Psoas muscle (tissue), 7 donors: ENCODE measurements at regions not wholly inside any gene's neighbourhood (a gene's known extent, or its start where the extent isn't known, plus 50 kb on each side); places are given as distances from the start of the nearest gene placed in this dataset.

Source experiments
- ATAC-seq, 4 donors: fragments of 200-7000 bp; cut with Tn5 transposase; one replicate each; pipeline ENCODE4 v1.9.1; 2020; ENCODE audit warnings: moderate library complexity in 3 of 4, mild to moderate bottlenecking in 2 of 4
- DNase-seq, 2 donors: peaks; one replicate each; pipeline ENCODE4 v3.0.0-alpha.2; 2020
- H3K27ac ChIP-seq: fragments of 200-600 bp; one replicate; pipeline ENCODE4 v1.8.0; 2022
- H3K27me3 ChIP-seq, 3 donors: fragments of 200-600 bp in 1 of 3; one replicate each; pipeline versions ENCODE4 v1.6.1 to v1.8.0; 2013 to 2022; ENCODE audit warnings: low read length in 2 of 3, mild to moderate bottlenecking in 2 of 3, moderate library complexity in 1 of 3; ENCODE audit not compliant: insufficient read depth in 3 of 3
- H3K36me3 ChIP-seq, 2 donors: fragments of 200-600 bp in 1 of 2; one replicate each; pipeline versions ENCODE4 v1.6.1 to v1.8.0; 2013 to 2022; ENCODE audit warnings: low read depth in 1 of 2, mild to moderate bottlenecking in 1 of 2, moderate library complexity in 1 of 2; ENCODE audit not compliant: insufficient read depth in 1 of 2
- H3K4me1 ChIP-seq: fragments of 200-600 bp; one replicate; pipeline ENCODE4 v1.8.0; 2022
- H3K4me3 ChIP-seq: fragments of 200-600 bp; one replicate; pipeline ENCODE4 v1.8.0; 2022; ENCODE audit warnings: mild to moderate bottlenecking
- H3K9me3 ChIP-seq: fragments of 200-600 bp; one replicate; pipeline ENCODE4 v1.8.0; 2022
- WGBS, 3 donors: extraction: QIAGEN DNeasy Blood & Tissue Kit; methylation state at CpG; one replicate each; pipeline versions ENCODE4 v1.1.6 to v1.1.7; 2013; 5-methylcytosine and 5-hydroxymethylcytosine counted together
- intact Hi-C, 2 donors: fragments of 100-400 bp; cut with DNase I; formaldehyde crosslinking; loops; one replicate each; pipeline versions ENCODE4 v1.11.0 to v1.14.2; 2022
- TF ChIP-seq, protein P1 (sequence below): fragments of 200-600 bp; IDR thresholded peaks from one replicate; pipeline ENCODE4 v1.8.0; 2022; ENCODE audit warnings: antibody characterized with exemption
- donor health status: healthy with polysubstance abuse.
- donor health status: DM: no; HTN: no; CAD: no; lungs with moderate emphysema.
- donor health status: Bipolar disorder and iron deficiency.
- donor health status: healthy.
- donor health status: DM: yes; HTN: yes; CAD: no.
- donor health status: DM: no; HTN: no; CAD: no.
- donor health status: DM: yes; HTN: yes; CAD: no.

- Histone ChIP-seq H3K9me3 (no peaks in the 10 kb centered on the region), H3K27ac (no peak overlapping the region), H3K4me1 (no peaks in the 10 kb centered on the region), H3K36me3 (no peaks in the 10 kb centered on the region), H3K4me3 (no peak overlapping the region), H3K27me3 (no peaks in the 10 kb centered on the region)
- intact Hi-C loops, result no loop called here
- 71 to 77% (median 74%) methylated on average over 5 of the region's 5 CpGs for WGBS, 3 donors
- DNase-seq, result no peak
- TF ChIP-seq, protein P1, sequence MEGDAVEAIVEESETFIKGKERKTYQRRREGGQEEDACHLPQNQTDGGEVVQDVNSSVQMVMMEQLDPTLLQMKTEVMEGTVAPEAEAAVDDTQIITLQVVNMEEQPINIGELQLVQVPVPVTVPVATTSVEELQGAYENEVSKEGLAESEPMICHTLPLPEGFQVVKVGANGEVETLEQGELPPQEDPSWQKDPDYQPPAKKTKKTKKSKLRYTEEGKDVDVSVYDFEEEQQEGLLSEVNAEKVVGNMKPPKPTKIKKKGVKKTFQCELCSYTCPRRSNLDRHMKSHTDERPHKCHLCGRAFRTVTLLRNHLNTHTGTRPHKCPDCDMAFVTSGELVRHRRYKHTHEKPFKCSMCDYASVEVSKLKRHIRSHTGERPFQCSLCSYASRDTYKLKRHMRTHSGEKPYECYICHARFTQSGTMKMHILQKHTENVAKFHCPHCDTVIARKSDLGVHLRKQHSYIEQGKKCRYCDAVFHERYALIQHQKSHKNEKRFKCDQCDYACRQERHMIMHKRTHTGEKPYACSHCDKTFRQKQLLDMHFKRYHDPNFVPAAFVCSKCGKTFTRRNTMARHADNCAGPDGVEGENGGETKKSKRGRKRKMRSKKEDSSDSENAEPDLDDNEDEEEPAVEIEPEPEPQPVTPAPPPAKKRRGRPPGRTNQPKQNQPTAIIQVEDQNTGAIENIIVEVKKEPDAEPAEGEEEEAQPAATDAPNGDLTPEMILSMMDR, result no peak
- ATAC-seq, result no peak
These were observed 645.8 kb downstream of the C6orf118 start for GRCh38 chr6:164663634-164664033.

DNA sequence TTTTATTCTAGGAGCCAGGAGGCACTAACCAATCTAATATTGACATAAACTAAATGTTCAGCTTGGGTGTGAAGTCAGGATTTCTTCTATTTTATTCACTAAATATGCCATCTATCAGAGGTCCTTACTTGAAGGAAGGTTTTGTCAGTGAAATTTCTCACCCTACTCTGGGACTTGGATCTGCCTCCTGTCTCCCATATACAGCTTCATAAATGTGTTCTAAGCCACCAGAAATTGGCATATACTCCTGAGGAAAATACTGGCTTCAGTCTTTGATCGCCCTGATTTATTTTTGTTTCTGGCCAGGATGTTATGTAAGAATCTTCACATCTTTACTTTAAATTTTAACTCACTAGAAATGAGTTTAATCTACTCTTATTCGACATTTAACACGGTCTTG lies 647.7 kb downstream of the C6orf118 start:
- intact Hi-C loops, result no loop called here
- TF ChIP-seq, protein P1, result no peak
- H3K4me1 ChIP-seq, result no peaks in the 10 kb centered on the region
- H3K36me3 ChIP-seq, result no peaks in the 10 kb centered on the region
- DNase-seq, result no peak
- H3K27ac ChIP-seq, result no peak overlapping the region
- no peaks in the 10 kb centered on the region for H3K27me3 ChIP-seq
- no peak for ATAC-seq
- H3K4me3 ChIP-seq, result no peak overlapping the region
- WGBS, 3 donors, result 88 to 93% (median 90%) methylated on average over 3 of the region's 3 CpGs
- H3K9me3 ChIP-seq, result no peaks in the 10 kb centered on the region

DNA sequence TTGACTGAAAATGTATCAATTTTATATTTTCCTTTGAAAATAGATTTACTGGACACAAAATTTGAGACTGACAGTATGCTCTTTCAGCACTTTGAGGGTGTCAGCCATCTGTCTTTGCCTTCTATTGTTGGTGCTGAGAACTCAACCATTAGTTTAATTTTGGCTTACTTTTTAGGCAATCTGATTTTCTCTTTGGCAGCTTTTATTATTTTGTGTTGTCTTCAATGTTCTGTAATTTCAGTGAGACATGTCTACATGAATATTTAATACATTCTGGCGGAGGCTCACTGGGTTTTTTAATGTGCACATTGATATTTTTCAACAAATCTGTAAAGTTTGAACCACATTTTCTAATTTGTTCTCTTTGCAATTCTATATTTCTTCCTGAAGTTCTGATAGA lies 648.6 kb downstream of the C6orf118 start:
- DNase-seq, result no peak
- Histone ChIP-seq H3K4me1 (no peaks in the 10 kb centered on the region), H3K27ac (no peak overlapping the region), H3K9me3 (no peaks in the 10 kb centered on the region), H3K27me3 (peaks cover 0 to 2% (median 0%) of the 10 kb centered on the region in 3 donors), H3K4me3 (no peak overlapping the region), H3K36me3 (no peaks in the 10 kb centered on the region)
- intact Hi-C loops, result no loop called here
- no peak for ATAC-seq
- TF ChIP-seq, protein P1, result no peak
- whole genome bisulfite sequencing, 3 donors, result 80 to 91% (median 89%) methylated on average over 1 of the region's 1 CpG

DNA sequence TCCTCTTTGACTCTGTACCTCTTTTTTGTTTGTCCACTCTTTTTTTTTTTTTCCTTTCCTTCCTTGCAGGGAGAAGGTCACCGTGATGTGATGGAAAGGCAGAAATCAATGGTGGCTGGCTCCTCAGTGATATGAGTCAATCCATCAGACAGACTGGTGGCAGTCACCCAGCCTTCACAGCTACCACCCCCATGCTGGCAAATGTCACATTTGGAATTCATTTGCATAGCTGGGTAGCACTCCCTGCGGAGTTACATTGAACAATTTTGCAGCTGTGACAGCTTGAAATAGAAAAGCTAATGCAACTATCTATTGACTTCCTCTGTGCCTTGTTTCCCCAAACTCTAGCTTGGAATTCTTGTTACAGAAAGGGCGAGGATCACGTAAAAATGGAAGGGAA lies 668.4 kb downstream of the C6orf118 start:
- TF ChIP-seq, protein P1, result no peak
- no peaks in the 10 kb centered on the region for H3K4me1 ChIP-seq
- H3K4me3 ChIP-seq, result no peak overlapping the region
- no peaks in the 10 kb centered on the region for H3K36me3 ChIP-seq
- WGBS, 3 donors, result 63 to 66% (median 63%) methylated on average over 4 of the region's 4 CpGs
- ATAC-seq (no peak), DNase-seq (no peak)
- no peaks in the 10 kb centered on the region for H3K27me3 ChIP-seq
- H3K9me3 ChIP-seq, result no peaks in the 10 kb centered on the region
- no peak overlapping the region for H3K27ac ChIP-seq
- intact Hi-C loops, result no loop called here

DNA sequence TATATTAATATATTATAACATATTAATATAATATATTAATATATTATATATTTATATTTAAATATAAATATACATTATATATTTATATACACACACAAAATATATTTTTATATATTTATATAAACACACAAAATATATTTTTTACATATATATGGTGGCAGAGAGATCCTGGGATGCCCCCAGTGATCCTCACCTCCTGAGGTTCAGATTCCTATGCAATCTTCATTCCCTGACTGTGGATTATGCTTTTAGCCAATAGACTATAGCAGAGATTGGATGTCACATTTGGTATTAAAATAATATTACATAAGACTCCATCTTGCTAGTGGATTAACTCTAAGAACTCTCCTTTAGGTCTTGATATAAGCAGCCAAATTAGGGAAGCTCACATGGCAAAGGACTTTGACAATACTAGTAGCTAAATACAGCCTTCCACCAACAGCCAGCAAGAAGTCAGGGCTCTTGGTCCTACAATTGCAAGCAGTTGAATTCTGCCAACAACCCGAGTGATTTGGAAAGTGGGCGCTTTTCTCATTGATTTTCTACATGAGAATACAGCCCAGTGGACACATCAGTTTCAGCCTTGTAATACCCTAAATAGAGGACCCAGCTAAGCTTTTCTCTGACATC lies 681.0 kb downstream of the C6orf118 start:
- Histone ChIP-seq H3K27ac (no peak overlapping the region), H3K4me3 (no peak overlapping the region), H3K27me3 (no peaks in the 10 kb centered on the region), H3K9me3 (no peaks in the 10 kb centered on the region), H3K36me3 (no peaks in the 10 kb centered on the region), H3K4me1 (no peaks in the 10 kb centered on the region)
- intact Hi-C loops, result no loop called here
- TF ChIP-seq, protein P1, result no peak
- ATAC-seq, result no peak
- DNase-seq, result no peak
- 71 to 84% (median 80%) methylated on average over 2 of the region's 2 CpGs for WGBS, 3 donors
